Activated T-cell treated with anti-CD3 and anti-CD28 coated beads, Interleukin-2, amount 50 U/mL, for 24 hours (primary cell): ENCODE measurements at regions not wholly inside any gene's neighbourhood (a gene's known extent, or its start where the extent isn't known, plus 50 kb on each side); places are given as distances from the start of the nearest gene placed in this dataset.
"Not testable (repeated sequence)": the region's sequence is repeated elsewhere in the genome, so short reads cannot be mapped to it uniquely, and the experiment has no call there.

ENCODE experiments used
- DNase-seq: peaks from one replicate; pipeline ENCODE4 v3.0.0-alpha.2; 2020
- H3K27ac Mint-ChIP-seq: 2 replicates; pipeline ENCODE4 v1.8.0; 2020; ENCODE audit warnings: mild to moderate bottlenecking, mixed read lengths
- H3K27me3 Mint-ChIP-seq: 2 replicates; pipeline ENCODE4 v1.8.0; 2020; ENCODE audit warnings: mixed read lengths
- H3K36me3 Mint-ChIP-seq: 2 replicates; pipeline ENCODE4 v1.8.0; 2020; ENCODE audit warnings: low read depth, mixed read lengths
- H3K4me1 Mint-ChIP-seq: 2 replicates; pipeline ENCODE4 v1.8.0; 2020; ENCODE audit warnings: low read depth, mixed read lengths
- H3K4me3 Mint-ChIP-seq: 2 replicates; pipeline ENCODE4 v1.8.0; 2020; ENCODE audit warnings: mild to moderate bottlenecking, moderate library complexity, mixed read lengths
- H3K9me3 Mint-ChIP-seq: 2 replicates; pipeline ENCODE4 v1.8.0; 2020; ENCODE audit warnings: mixed read lengths

DNA sequence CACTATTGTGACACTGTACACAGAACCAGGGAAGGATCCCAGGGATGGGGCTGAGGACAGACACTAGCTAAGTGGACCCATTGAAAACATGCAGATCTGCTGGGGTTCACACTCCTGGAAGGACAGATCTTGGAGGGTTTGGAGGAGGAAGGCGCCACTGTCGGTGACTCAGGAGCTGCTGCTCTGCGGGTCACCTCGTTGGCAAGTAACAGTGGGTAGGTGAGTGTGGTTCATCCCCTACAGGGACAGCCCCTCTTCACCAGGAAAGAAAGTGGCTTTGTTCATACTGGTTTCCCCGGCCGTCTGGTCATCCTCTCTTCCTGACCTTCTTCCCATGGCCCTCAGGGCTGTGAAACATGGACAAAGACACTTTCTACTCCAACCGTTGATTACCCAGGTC, 100.3 kb downstream of the OR4M2 start:
- H3K36me3 Mint-ChIP-seq, H3K27me3 Mint-ChIP-seq, H3K4me1 Mint-ChIP-seq, H3K9me3 Mint-ChIP-seq, DNase-seq, H3K27ac Mint-ChIP-seq, H3K4me3 Mint-ChIP-seq: not testable (repeated sequence)

DNA sequence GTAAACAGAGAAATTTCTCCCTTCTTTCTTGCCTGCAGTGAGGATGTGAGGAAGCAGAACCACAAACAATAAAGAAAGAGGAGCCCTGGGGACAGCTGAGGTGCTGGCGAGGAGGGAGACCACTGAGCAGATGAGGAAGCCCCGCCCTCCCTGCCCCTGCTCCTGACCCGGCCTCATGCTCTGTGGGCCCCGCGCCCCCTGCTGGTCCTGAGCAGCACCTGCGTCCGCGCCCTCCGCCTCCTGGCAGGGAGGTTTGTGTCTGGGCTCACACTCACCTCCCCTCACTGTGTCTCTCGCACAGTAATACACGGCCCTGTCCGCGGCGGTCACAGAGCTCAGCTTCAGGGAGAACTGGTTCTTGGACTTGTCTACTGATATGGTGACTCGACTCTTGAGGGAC, 104.4 kb downstream of the OR4M2 start:
- not testable (repeated sequence) for H3K36me3 Mint-ChIP-seq, H3K4me1 Mint-ChIP-seq, H3K27ac Mint-ChIP-seq, H3K4me3 Mint-ChIP-seq, H3K9me3 Mint-ChIP-seq, DNase-seq, H3K27me3 Mint-ChIP-seq

DNA sequence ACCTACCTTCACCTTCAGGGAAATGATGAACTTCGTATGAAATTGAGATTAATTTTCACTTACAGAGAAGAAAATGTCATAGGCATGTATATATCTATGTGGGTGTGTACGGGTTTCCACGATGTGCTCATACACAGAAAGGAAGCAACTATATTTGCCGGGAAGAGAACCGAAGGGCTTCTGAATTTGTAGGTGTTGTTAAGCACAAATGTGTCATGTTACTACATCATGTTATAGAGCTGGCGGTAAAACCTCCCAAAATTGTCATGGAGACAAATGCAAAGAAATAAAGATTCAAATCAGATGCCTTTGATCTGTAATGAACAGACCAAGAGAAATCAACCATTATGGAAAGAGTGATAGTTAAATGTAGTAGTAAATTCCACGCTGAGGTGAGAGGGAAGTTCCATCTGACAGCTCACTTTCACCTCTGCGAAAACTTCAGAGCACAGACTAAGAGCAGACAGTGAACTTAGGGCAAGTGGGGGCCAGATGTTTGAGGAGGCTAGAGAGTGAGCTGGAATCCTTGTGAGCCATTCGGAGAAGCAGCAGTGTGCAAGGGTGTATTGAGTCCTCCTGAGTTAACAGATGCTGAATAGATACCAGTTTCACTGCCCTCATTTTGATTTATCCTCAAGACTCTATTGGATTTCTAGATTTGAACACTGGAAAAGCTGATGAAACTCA, 106.7 kb downstream of the OR4M2 start:
- not testable (repeated sequence) for H3K4me1 Mint-ChIP-seq, H3K36me3 Mint-ChIP-seq, H3K9me3 Mint-ChIP-seq, H3K27ac Mint-ChIP-seq, H3K4me3 Mint-ChIP-seq, DNase-seq, H3K27me3 Mint-ChIP-seq

DNA sequence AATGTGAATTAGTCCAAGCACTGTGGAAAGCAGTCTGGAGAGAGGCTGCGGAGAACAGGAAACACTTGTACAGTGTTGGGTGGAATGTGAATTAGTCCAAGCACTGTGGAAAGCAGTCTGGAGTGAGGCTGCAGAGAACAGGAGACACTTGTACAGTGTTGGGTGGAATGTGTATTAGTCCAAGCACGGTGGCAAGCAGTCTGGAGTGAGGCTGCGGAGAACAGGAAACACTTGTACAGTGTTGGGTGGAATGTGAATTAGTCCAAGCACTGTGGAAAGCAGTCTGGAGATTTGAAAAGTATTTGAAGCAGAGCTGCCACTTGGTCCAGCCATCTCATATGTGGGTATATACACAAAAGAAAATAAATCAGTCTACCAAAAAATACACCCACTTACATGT, 111.5 kb downstream of the OR4M2 start:
- not testable (repeated sequence) for H3K36me3 Mint-ChIP-seq, H3K4me1 Mint-ChIP-seq, H3K4me3 Mint-ChIP-seq, DNase-seq, H3K9me3 Mint-ChIP-seq, H3K27me3 Mint-ChIP-seq, H3K27ac Mint-ChIP-seq

DNA sequence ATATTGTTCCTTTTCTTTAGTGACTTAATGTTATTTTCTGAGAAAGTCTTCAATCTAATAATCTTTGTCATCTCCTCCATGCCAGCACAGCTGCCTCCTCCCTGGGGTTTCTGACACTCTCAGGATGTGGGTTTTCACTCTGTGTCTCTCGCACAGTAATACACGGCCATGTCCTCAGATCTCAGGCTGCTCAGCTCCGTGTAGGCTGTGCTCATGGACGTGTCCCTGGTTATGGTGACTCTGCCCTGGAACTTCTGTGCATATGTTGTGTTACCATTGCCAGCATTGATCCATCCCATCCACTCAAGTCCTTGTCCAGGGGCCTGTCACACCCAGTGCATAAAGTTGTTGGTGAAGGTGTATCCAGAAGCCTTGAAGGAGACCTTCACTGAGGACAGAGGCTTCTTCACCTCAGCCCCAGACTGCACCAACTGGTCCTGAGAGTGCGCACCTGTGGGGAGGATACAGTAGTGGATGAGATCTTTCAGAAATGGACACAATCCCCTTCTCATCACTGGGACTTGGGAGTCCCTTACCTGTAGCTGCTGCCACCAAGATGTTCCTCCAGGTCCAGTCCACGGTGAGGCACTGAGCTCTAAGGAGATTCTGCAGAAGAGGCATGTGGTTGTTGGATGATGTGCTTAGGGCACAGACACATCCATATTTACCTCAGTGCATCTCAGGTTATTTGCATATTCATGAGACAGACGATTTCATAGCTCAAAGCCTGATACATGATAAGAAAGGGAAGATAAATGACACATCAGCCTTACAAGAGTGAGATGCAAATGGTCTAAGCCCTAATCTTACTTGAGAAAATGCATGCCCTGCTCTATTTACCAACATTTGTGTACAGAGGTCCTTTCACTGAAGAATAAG, 114.7 kb downstream of the OR4M2 start:
- H3K36me3 Mint-ChIP-seq, DNase-seq, H3K4me3 Mint-ChIP-seq, H3K27me3 Mint-ChIP-seq, H3K4me1 Mint-ChIP-seq, H3K9me3 Mint-ChIP-seq, H3K27ac Mint-ChIP-seq: not testable (repeated sequence)

DNA sequence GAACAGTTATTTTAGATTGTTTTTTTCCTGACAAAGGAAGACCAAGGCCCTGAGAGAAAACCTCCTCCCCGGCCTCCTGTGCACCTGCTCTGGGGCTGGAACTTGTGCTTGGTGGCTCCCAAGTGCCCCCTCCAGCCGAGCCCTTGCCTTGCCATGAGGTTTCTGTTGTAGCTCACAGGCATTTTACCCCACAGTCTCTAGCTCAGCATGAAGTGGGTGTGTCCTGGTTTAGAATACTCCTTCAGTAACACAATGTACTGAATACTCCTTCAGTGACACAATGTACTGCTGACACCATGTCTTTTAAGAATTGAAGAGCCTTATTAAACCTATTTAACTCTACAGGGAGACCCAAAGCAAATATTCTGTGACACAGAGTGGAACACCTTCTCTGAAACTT, 116.1 kb downstream of the OR4M2 start:
- not testable (repeated sequence) for H3K27ac Mint-ChIP-seq, H3K9me3 Mint-ChIP-seq, H3K36me3 Mint-ChIP-seq, DNase-seq, H3K27me3 Mint-ChIP-seq, H3K4me1 Mint-ChIP-seq, H3K4me3 Mint-ChIP-seq

DNA sequence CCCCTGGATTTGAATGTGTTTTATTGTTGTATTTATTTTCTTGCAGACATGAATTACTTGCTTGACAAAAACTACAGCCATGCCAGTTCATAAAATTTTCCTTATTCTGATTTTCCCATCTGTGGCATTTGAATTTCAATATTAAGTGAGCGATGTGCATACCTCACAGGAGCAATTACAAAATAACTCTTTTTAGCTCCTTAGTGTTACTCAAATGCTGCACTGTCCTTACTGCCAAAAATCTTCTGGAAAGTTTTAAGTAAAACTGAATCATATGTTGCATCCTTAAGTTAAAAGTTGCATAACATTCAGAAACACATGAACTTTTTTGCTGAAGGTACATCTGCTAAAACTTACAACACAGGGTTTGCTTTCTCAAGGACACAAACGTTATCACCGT, 120.1 kb downstream of the OR4M2 start:
- H3K9me3 Mint-ChIP-seq, H3K36me3 Mint-ChIP-seq: not testable (repeated sequence)

DNA sequence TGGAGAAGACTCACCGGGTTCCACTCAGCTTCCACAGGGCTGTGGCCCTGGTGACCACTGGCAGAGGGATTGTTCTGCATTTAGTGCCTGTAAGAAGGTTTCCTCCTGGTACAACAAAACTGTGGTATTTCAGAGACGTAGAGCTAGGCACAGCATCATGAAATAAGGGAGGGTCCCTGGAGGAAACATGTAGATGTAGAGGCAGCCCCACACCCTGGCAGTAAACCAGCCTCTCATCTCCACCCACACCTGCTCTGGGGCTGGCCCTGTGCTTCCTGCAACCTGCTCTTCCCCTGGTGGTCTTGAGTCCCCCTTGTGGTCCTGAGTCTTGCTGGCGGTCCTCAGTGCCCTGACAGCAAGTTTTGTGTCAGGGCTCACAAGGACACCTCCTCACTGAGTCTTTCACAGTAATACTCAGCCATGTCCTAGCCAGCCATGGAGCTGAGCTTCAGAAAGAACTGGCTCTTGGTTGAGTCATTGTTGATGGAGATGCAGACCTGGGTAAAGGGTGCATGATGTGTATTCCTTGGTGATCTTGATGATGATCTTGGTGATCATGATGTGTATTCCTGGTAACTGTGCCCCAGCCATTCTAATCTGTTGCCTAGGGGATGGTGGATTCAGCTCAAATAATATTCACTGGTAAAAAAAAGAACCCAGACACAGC, 121.8 kb downstream of the OR4M2 start:
- not testable (repeated sequence) for H3K36me3 Mint-ChIP-seq, H3K4me3 Mint-ChIP-seq, H3K4me1 Mint-ChIP-seq, DNase-seq, H3K9me3 Mint-ChIP-seq, H3K27me3 Mint-ChIP-seq
- peak overlapping the region; percentile 57 for H3K27ac Mint-ChIP-seq

More for the DNA sequence above, 120.1 kb downstream of the OR4M2 start:
- not testable (repeated sequence) for DNase-seq, H3K4me1 Mint-ChIP-seq, H3K4me3 Mint-ChIP-seq, H3K27ac Mint-ChIP-seq, H3K27me3 Mint-ChIP-seq

DNA sequence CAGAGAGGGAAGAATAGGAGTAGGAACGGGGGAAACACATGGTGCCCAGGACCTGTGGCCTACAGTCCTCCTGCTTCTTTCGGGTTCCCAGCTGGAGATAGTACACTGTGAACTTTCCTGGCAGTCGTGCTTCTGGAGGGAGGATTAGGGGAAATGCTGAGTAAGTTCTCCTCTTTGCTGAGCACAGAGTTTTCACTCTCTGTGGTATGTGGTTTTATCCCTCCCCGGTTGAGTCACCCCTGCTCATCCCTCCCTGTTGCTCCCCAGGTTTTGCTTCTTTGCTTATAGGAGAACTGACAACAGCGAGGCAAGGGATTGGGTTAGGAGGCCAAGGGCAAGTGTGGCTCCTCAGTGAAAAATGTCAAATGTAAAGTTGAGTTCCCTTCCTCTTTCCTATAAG, 122.9 kb downstream of the OR4M2 start:
- not testable (repeated sequence) for H3K9me3 Mint-ChIP-seq, H3K27me3 Mint-ChIP-seq, DNase-seq, H3K4me1 Mint-ChIP-seq, H3K4me3 Mint-ChIP-seq, H3K27ac Mint-ChIP-seq, H3K36me3 Mint-ChIP-seq

DNA sequence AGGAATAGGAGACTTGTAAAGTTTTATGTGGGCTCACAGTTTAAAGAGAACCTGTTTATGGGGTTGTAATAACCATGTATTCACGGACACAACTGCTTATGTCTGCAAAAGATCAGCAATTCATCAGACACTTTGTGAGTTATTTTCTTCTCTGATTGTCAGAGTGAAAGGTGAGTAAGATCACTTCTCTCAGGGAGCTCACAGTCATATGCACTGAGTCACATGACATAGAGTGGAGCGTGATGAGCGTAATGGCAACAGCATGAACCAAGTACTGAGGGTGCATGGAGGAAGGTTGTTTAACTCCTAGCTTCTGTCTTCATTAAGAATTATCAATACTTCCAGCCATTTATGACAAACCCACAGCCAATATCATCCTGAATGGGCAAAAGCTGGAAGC, 128.8 kb downstream of the OR4M2 start:
- not testable (repeated sequence) for H3K9me3 Mint-ChIP-seq, H3K27me3 Mint-ChIP-seq, H3K4me1 Mint-ChIP-seq, H3K36me3 Mint-ChIP-seq, H3K27ac Mint-ChIP-seq, H3K4me3 Mint-ChIP-seq, DNase-seq

DNA sequence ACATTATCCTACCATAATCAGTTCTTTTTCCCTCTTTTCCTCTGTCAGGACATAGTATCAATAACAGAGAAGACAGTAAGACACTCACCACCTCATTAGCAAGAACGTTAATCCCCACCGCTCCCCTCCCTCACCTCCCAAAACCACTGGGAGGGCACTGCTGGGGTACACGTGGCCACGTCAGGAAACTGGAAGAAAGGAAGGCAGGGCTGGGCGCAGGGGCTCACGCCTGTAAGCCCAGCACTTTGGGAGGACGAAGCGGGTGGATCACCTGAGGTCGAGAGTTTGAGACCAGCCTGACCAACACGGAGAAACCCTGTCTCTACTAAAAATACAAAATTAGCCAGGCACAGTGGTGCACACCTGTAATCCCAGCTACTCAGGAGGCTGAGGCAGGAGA, 142.3 kb downstream of the OR4M2 start:
- not testable (repeated sequence) for H3K27me3 Mint-ChIP-seq, H3K4me3 Mint-ChIP-seq, DNase-seq, H3K9me3 Mint-ChIP-seq, H3K36me3 Mint-ChIP-seq
- H3K4me1 Mint-ChIP-seq: peaks cover 24% of the 10 kb centered on the region
- peak overlapping the region; percentile 49 for H3K27ac Mint-ChIP-seq

DNA sequence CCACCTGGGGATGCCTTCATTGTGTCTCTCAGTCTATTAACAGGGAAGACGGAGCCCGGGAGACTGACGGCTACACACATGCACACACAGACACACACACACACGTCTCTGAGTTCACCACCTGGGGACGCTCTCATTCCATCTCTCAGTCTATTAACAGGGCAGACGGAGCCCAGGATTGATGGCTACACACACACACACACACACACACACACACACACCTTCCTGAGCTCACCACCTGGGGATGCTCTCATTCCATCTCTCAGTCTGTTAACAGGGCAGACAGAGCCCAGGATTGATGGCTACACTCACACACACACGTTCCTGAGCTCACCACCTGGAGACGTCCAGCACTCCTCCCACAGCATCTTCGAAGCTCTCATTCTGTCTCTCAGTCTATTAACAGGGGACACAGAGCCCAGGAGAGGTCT, 143.9 kb downstream of the OR4M2 start:
- H3K4me1 Mint-ChIP-seq: peaks cover 24% of the 10 kb centered on the region
- H3K27ac Mint-ChIP-seq: no peak overlapping the region
- no peaks in the 10 kb centered on the region for H3K9me3 Mint-ChIP-seq
- peak; percentile 33 for DNase-seq
- no peak overlapping the region for H3K4me3 Mint-ChIP-seq
- no peaks in the 10 kb centered on the region for H3K27me3 Mint-ChIP-seq
- no peaks in the 10 kb centered on the region for H3K36me3 Mint-ChIP-seq

DNA sequence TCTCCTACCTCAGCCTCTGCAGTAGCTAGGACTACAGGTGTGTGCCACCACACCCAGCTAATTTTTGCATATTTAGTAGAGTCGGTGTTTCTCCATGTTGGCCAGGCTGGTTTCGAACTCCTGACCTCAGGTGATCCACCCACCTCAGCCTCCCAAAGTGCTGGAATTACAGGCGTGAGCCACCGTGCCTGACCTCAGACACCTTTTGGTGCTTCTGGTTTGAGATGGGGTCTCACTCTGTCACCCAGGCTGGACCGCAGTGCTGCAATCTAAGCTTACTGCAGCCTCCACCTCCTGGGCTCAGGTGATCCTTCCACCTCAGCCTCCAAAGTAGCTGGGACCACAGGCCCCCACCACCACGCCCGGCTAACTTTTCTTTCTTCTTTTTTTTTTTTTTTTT, 144.6 kb downstream of the OR4M2 start:
- not testable (repeated sequence) for H3K27ac Mint-ChIP-seq, H3K27me3 Mint-ChIP-seq, H3K4me3 Mint-ChIP-seq, H3K36me3 Mint-ChIP-seq, H3K9me3 Mint-ChIP-seq
- H3K4me1 Mint-ChIP-seq: peaks cover 24% of the 10 kb centered on the region
- peak; percentile 26 for DNase-seq

DNA sequence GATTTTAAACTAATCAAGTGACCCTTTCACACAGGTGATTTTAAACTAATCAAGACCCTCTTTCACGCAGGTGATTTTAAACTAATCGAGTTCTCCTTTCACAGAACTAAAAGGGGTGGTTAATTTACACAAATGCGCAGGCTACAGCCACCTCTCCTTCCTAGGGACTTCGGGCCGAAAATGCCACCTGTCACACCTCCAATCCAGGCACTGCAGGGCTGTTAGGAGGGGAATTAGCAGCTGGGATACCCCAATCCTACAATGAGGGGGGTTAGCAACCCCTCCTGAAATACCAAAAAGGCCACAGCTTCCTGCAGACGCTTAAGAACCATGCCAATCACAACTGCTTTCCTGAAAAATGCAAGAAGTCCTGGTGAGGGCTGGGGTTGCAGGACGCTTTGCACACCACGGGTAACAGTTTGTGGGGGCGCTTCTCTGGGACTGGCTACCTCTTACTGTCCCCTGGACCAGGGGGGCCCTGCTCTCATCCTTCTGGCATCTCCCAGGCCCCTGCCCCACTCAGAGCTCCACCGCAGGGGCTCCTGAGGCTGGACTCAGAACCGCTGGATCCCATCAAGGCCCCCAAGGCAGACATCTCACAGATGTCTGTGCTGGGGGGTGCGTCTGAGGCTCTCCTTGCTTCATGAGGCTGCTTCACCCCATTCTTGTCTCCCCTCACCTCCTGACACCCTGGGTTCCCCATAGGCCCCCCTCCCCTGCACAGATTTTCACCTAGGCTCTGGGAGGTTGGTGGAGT, 145.9 kb downstream of the OR4M2 start:
- Mint-ChIP-seq H3K9me3 (no peaks in the 10 kb centered on the region), H3K4me1 (peaks cover 20% of the 10 kb centered on the region), H3K27ac (no peak overlapping the region), H3K4me3 (no peak overlapping the region), H3K27me3 (no peaks in the 10 kb centered on the region), H3K36me3 (no peaks in the 10 kb centered on the region)
- peak; percentile 24 for DNase-seq
